HCT116 (cell line): ENCODE measurements at regions not wholly inside any gene's neighbourhood (a gene's known extent, or its start where the extent isn't known, plus 50 kb on each side); places are given as distances from the start of the nearest gene placed in this dataset.

Source experiments
- ATAC-seq: fragments of 200-7000 bp; cut with Tn5 transposase; 2 replicates; pipeline ENCODE4 v1.9.1; 2020; ENCODE audit warnings: mild to moderate bottlenecking, moderate library complexity
- BruUV-seq: library from RNA; stranded (reverse); fragments of 400-500 nt; replicated peaks from 2 replicates; lab custom pipeline; 2021; lab: Mats Ljungman, UMichigan
- CTCF ChIA-PET: fragments of 300-600 bp; sonication (Branson Sonifier 250); formaldehyde crosslinking; loops from one replicate; lab custom pipeline; 2021; ENCODE audit warnings: antibody characterized with exemption; lab: Charles Lee
- POLR2A ChIA-PET: fragments of 300-600, 350-600 bp; sonication (Branson Sonifier 250); formaldehyde crosslinking; loops from one replicate; lab custom pipeline; 2021; ENCODE audit warnings: antibody characterized with exemption; lab: Charles Lee
- RAD21 ChIA-PET, 2 experiments: fragments of 300-600 bp; sonication (Branson Sonifier 250); formaldehyde crosslinking; loops; one replicate each; lab custom pipeline; 2023; ENCODE audit warnings: low total read pairs in 2 of 2; ENCODE audit not compliant: uncharacterized antibody in 2 of 2, unreplicated experiment in 2 of 2, low non-redundant PET in 1 of 2; lab: Charles Lee
- DNase-seq: peaks from one replicate; pipeline ENCODE4 v3.0.0-alpha.2; 2010; ENCODE audit warnings: low read depth, low spot score
- H2AFZ ChIP-seq: fragments of 200-600 bp; shearing (Covaris generic), sonication (generic); 2 replicates; pipeline ENCODE4 v1.6.1; 2017; ENCODE audit warnings: low read depth, mixed run types, mixed read lengths, antibody characterized with exemption, low read length; ENCODE audit not compliant: poor library complexity, severe bottlenecking
- H3K27ac ChIP-seq: 2 replicates; pipeline ENCODE4 v1.5.1; 2012; ENCODE audit warnings: low read depth, low read length
- H3K27me3 ChIP-seq: fragments of 200-600 bp; sonication (generic); 2 replicates; pipeline ENCODE4 v1.6.1; 2016; ENCODE audit warnings: mixed run types, low read length, mixed read lengths; ENCODE audit not compliant: insufficient read depth
- H3K36me3 ChIP-seq, 2 experiments: fragments of 200-500 bp in 1 of 2; fragments of 200-600 bp in 1 of 2; sonication (Bioruptor generic) in 1 of 2; sonication (generic) in 1 of 2; 2 replicates each; pipeline versions ENCODE4 v1.5.1 to v1.6.1; 2014 to 2016; ENCODE audit warnings: low read length in 2 of 2, inconsistent platforms in 1 of 2, mixed read lengths in 1 of 2, mixed run types in 1 of 2; ENCODE audit not compliant: insufficient read depth in 2 of 2, control insufficient read depth in 1 of 2
- H3K4me1 ChIP-seq, 2 experiments: fragments of 200-600 bp in 1 of 2; sonication (generic) in 1 of 2; 2 replicates each; pipeline versions ENCODE4 v1.5.1 to v1.6.1; 2012 to 2017; ENCODE audit warnings: low read length in 2 of 2, inconsistent platforms in 1 of 2, mild to moderate bottlenecking in 1 of 2, mixed read lengths in 1 of 2, mixed run types in 1 of 2, moderate library complexity in 1 of 2; ENCODE audit not compliant: insufficient read depth in 2 of 2, control insufficient read depth in 1 of 2
- H3K4me2 ChIP-seq: fragments of 200-600 bp; sonication (generic); 2 replicates; pipeline ENCODE4 v1.6.1; 2017; ENCODE audit warnings: mixed run types, low read length, mixed read lengths
- H3K4me3 ChIP-seq, 2 experiments: fragments of 200-600 bp in 1 of 2; sonication (generic) in 1 of 2; replicated peaks in 1 of 2; 2 replicates each; pipeline ENCODE4 v1.5.1; 2011 to 2016; ENCODE audit warnings: low read length in 2 of 2, control low read depth in 1 of 2, low read depth in 1 of 2, mild to moderate bottlenecking in 1 of 2, mixed read lengths in 1 of 2, mixed run types in 1 of 2
- H3K79me2 ChIP-seq: fragments of 200-600 bp; sonication (generic); 2 replicates; pipeline ENCODE4 v1.6.1; 2017; ENCODE audit warnings: mild to moderate bottlenecking, mixed run types, low read length, moderate library complexity, mixed read lengths; ENCODE audit not compliant: insufficient read depth
- H3K9ac ChIP-seq: fragments of 200-600 bp; sonication (generic); 2 replicates; pipeline ENCODE4 v1.6.1; 2016; ENCODE audit warnings: low read length, mixed read lengths
- H3K9me2 ChIP-seq: fragments of 200-600 bp; sonication (generic), shearing (Covaris generic); 2 replicates; pipeline ENCODE4 v1.6.1; 2017; ENCODE audit warnings: mixed run types, mild to moderate bottlenecking, moderate library complexity; ENCODE audit not compliant: insufficient read depth
- H3K9me3 ChIP-seq, 2 experiments: fragments of 200-500 bp in 1 of 2; fragments of 200-600 bp in 1 of 2; sonication (Bioruptor generic) in 1 of 2; sonication (generic) in 1 of 2; 2 replicates each; pipeline ENCODE4 v1.6.1; 2014 to 2017; ENCODE audit warnings: low read length in 2 of 2, mixed read lengths in 2 of 2, inconsistent platforms in 1 of 2, low read depth in 1 of 2, mild to moderate bottlenecking in 1 of 2, mixed run types in 1 of 2, moderate library complexity in 1 of 2; ENCODE audit not compliant: control insufficient read depth in 1 of 2, insufficient read depth in 1 of 2
- H4K20me1 ChIP-seq: fragments of 200-600 bp; sonication (generic), shearing (Covaris generic); 2 replicates; pipeline ENCODE4 v1.6.1; 2017; ENCODE audit warnings: mixed run types, mild to moderate bottlenecking, moderate library complexity; ENCODE audit not compliant: insufficient read depth
- CBX3 ChIP-seq: IDR thresholded peaks from 2 replicates; pipeline ENCODE4 v1.6.1; 2012; ENCODE audit warnings: low read depth
- EGR1 ChIP-seq: IDR thresholded peaks from 2 replicates; pipeline ENCODE4 v1.6.1; 2012; ENCODE audit warnings: low read depth
- ELF1 ChIP-seq: IDR thresholded peaks from 2 replicates; pipeline ENCODE4 v1.6.1; 2012; ENCODE audit warnings: low read depth, borderline replicate concordance
- EZH2phosphoT487 ChIP-seq: fragments of 200-600 bp; IDR thresholded peaks from 2 replicates; pipeline ENCODE4 v1.6.1; 2018; ENCODE audit warnings: antibody characterized with exemption, borderline replicate concordance
- FOSL1 ChIP-seq: IDR thresholded peaks from 2 replicates; pipeline ENCODE4 v1.6.1; 2012; ENCODE audit warnings: low read depth
- JUND ChIP-seq: IDR thresholded peaks from 2 replicates; pipeline ENCODE4 v1.6.1; 2012
- POLR2A ChIP-seq: IDR thresholded peaks from 2 replicates; pipeline ENCODE4 v1.7.0; 2011; ENCODE audit warnings: borderline replicate concordance; ENCODE audit not compliant: insufficient read depth, insufficient read length; ENCODE audit errors: extremely low read depth
- POLR2AphosphoS5 ChIP-seq: IDR thresholded peaks from 2 replicates; pipeline ENCODE4 v1.6.1; 2011; ENCODE audit warnings: mild to moderate bottlenecking, low read depth, low read length, moderate library complexity
- RAD21 ChIP-seq: IDR thresholded peaks from 2 replicates; pipeline ENCODE4 v1.6.1; 2012; ENCODE audit warnings: low read depth, mild to moderate bottlenecking
- SRF ChIP-seq: IDR thresholded peaks from 2 replicates; pipeline ENCODE4 v1.6.1; 2012; ENCODE audit warnings: low read depth
- TCF7L2 ChIP-seq: IDR thresholded peaks from 2 replicates; pipeline ENCODE4 v1.7.0; 2011; ENCODE audit warnings: borderline replicate concordance, inconsistent platforms; ENCODE audit not compliant: insufficient read depth, insufficient read length; ENCODE audit errors: extremely low read depth
- intact Hi-C: fragments of 100-400 bp; cut with micrococcal nuclease; formaldehyde crosslinking; loops from 2 replicates; pipeline ENCODE4 v1.10.0; 2022
- TF ChIP-seq, protein P1 (sequence below): IDR thresholded peaks from 2 replicates; pipeline ENCODE4 v1.6.1; 2011; ENCODE audit warnings: mild to moderate bottlenecking, low read length, moderate library complexity; ENCODE audit not compliant: insufficient replicate concordance; ENCODE audit errors: extremely low read depth
- TF ChIP-seq, protein P2 (sequence below): IDR thresholded peaks from 2 replicates; pipeline ENCODE4 v1.6.1; 2012; ENCODE audit warnings: low read depth
- TF ChIP-seq, protein P3 (sequence below): IDR thresholded peaks from 2 replicates; pipeline ENCODE4 v1.6.1; 2012
- TF ChIP-seq, protein P4 (sequence below), 3 experiments: fragments of 200-600 bp in 1 of 3; sonication (generic) in 1 of 3; IDR thresholded peaks in 2 of 3; conservative IDR thresholded peaks in 1 of 3; 2 replicates each; pipeline ENCODE4 v1.5.1; 2012 to 2017; ENCODE audit warnings: low read depth in 2 of 3, low read length in 2 of 3, antibody characterized with exemption in 1 of 3, borderline replicate concordance in 1 of 3, control low read depth in 1 of 3, mild to moderate bottlenecking in 1 of 3, mixed read lengths in 1 of 3, mixed run types in 1 of 3, moderate library complexity in 1 of 3; ENCODE audit not compliant: insufficient read depth in 1 of 3
- TF ChIP-seq, protein P5 (sequence below): IDR thresholded peaks from 2 replicates; pipeline ENCODE4 v1.6.1; 2012

DNA sequence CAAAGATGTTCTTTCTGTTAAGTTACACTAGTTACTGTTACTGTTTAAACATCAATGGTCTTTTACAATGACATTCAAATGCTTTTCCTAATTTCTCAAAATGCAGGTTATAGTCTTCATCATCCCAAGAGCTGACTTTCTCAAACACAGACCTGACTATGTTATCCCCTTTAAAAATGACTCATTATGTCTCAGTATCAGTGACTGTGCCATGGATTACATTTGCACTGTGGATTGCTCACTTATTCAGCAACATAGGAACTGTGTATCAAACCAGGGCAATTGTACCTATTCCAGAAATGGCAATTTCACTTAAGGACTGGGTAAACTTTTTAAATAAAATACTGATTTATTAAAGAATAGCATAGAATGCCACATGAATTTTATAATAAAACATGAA is 630.2 kb upstream of the NOVA1 start:
- H3K4me2 ChIP-seq, result no peak overlapping the region
- H3K4me1 ChIP-seq, result no peaks in the 10 kb centered on the region
- no peaks in the 10 kb centered on the region for H3K27me3 ChIP-seq
- H4K20me1 ChIP-seq, result no peaks in the 10 kb centered on the region
- no TSS peak for BruUV-seq
- H3K27ac ChIP-seq, result no peak overlapping the region
- H2AFZ ChIP-seq, result no peak overlapping the region
- POLR2A ChIA-PET, result no interaction called here
- ATAC-seq (no peak), DNase-seq (no peak)
- no peaks in the 10 kb centered on the region for H3K36me3 ChIP-seq
- no peak overlapping the region for H3K4me3 ChIP-seq
- CTCF ChIA-PET, result no interaction called here
- H3K9me3 ChIP-seq, result peaks cover 9 to 23% of the 10 kb centered on the region in 2 experiments; a peak in 2 of 4 replicates
- intact Hi-C loops, result no loop called here
- RAD21 ChIA-PET, result no interaction called here
- no peaks in the 10 kb centered on the region for H3K79me2 ChIP-seq
- no peak overlapping the region for H3K9ac ChIP-seq
- H3K9me2 ChIP-seq, result no peaks in the 10 kb centered on the region
- TF ChIP-seq JUND (no peak), ELF1 (no peak), CBX3 (no peak), EGR1 (no peak), TCF7L2 (no peak), SRF (no peak), POLR2A (no peak), EZH2phosphoT487 (no peak), RAD21 (no peak), POLR2AphosphoS5 (no peak), FOSL1 (no peak)
- TF ChIP-seq, protein P1, sequence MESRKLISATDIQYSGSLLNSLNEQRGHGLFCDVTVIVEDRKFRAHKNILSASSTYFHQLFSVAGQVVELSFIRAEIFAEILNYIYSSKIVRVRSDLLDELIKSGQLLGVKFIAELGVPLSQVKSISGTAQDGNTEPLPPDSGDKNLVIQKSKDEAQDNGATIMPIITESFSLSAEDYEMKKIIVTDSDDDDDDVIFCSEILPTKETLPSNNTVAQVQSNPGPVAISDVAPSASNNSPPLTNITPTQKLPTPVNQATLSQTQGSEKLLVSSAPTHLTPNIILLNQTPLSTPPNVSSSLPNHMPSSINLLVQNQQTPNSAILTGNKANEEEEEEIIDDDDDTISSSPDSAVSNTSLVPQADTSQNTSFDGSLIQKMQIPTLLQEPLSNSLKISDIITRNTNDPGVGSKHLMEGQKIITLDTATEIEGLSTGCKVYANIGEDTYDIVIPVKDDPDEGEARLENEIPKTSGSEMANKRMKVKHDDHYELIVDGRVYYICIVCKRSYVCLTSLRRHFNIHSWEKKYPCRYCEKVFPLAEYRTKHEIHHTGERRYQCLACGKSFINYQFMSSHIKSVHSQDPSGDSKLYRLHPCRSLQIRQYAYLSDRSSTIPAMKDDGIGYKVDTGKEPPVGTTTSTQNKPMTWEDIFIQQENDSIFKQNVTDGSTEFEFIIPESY, result no peak
- TF ChIP-seq, protein P2, sequence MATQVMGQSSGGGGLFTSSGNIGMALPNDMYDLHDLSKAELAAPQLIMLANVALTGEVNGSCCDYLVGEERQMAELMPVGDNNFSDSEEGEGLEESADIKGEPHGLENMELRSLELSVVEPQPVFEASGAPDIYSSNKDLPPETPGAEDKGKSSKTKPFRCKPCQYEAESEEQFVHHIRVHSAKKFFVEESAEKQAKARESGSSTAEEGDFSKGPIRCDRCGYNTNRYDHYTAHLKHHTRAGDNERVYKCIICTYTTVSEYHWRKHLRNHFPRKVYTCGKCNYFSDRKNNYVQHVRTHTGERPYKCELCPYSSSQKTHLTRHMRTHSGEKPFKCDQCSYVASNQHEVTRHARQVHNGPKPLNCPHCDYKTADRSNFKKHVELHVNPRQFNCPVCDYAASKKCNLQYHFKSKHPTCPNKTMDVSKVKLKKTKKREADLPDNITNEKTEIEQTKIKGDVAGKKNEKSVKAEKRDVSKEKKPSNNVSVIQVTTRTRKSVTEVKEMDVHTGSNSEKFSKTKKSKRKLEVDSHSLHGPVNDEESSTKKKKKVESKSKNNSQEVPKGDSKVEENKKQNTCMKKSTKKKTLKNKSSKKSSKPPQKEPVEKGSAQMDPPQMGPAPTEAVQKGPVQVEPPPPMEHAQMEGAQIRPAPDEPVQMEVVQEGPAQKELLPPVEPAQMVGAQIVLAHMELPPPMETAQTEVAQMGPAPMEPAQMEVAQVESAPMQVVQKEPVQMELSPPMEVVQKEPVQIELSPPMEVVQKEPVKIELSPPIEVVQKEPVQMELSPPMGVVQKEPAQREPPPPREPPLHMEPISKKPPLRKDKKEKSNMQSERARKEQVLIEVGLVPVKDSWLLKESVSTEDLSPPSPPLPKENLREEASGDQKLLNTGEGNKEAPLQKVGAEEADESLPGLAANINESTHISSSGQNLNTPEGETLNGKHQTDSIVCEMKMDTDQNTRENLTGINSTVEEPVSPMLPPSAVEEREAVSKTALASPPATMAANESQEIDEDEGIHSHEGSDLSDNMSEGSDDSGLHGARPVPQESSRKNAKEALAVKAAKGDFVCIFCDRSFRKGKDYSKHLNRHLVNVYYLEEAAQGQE, result no peak
- TF ChIP-seq, protein P3, sequence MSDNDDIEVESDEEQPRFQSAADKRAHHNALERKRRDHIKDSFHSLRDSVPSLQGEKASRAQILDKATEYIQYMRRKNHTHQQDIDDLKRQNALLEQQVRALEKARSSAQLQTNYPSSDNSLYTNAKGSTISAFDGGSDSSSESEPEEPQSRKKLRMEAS, result no peak
- TF ChIP-seq, protein P4, sequence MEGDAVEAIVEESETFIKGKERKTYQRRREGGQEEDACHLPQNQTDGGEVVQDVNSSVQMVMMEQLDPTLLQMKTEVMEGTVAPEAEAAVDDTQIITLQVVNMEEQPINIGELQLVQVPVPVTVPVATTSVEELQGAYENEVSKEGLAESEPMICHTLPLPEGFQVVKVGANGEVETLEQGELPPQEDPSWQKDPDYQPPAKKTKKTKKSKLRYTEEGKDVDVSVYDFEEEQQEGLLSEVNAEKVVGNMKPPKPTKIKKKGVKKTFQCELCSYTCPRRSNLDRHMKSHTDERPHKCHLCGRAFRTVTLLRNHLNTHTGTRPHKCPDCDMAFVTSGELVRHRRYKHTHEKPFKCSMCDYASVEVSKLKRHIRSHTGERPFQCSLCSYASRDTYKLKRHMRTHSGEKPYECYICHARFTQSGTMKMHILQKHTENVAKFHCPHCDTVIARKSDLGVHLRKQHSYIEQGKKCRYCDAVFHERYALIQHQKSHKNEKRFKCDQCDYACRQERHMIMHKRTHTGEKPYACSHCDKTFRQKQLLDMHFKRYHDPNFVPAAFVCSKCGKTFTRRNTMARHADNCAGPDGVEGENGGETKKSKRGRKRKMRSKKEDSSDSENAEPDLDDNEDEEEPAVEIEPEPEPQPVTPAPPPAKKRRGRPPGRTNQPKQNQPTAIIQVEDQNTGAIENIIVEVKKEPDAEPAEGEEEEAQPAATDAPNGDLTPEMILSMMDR (IDR thresholded peaks at IDR 0.05 in 2 of 3, conservative IDR thresholded peaks at IDR 0.05 in 1 of 3; ENCODE audit: borderline replicate concordance in 1 of 3, insufficient read depth in 1 of 3, low read depth in 2 of 3, low read length in 2 of 3), result no peak
- TF ChIP-seq, protein P5, sequence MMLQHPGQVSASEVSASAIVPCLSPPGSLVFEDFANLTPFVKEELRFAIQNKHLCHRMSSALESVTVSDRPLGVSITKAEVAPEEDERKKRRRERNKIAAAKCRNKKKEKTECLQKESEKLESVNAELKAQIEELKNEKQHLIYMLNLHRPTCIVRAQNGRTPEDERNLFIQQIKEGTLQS, result no peak
